ENCODE measurements at regions not wholly inside any gene's neighbourhood (a gene's known extent, or its start where the extent isn't known, plus 50 kb on each side); places are given as distances from the start of the nearest gene placed in this dataset.

DNA sequence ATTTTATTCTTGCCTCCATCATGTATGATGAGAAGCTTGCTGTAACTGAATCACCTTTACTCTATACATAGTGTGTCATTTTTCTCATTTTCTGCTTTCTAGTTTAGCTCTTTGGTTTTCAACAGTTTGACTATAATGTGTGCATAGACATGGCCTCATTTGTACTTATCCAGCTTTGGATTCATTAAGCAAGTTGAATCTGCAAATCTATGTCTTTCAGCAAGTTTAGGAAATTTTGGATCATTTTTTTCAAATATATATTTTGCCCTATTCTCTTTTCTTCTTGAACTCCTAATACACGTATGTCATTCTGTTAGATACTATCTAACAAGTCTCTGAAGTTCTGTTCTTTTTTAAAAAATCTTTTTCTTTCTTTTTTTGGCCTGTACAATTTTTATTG is 57.8 kb downstream of the PRLHR start:
- DNase-seq = no peak

DNA sequence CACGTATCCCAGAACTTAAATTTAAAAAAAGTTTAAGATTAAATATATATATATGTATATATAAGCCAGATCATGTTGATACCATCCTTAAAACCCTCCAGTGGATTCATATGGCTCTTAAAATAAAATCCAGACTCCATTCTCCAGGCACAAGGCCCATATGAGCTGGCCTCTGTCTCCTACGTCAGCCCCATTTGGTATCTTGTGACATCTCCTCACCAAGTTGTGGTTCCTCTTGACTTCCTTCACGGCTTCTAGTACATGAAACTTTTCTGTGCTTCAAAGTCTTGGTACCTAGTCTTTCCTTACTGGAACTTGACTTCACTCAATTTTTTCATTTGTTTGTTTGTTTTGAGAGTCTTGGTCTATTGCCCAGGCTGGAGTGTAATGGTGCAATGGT is 61.3 kb downstream of the PRLHR start:
- no peak for DNase-seq

DNA sequence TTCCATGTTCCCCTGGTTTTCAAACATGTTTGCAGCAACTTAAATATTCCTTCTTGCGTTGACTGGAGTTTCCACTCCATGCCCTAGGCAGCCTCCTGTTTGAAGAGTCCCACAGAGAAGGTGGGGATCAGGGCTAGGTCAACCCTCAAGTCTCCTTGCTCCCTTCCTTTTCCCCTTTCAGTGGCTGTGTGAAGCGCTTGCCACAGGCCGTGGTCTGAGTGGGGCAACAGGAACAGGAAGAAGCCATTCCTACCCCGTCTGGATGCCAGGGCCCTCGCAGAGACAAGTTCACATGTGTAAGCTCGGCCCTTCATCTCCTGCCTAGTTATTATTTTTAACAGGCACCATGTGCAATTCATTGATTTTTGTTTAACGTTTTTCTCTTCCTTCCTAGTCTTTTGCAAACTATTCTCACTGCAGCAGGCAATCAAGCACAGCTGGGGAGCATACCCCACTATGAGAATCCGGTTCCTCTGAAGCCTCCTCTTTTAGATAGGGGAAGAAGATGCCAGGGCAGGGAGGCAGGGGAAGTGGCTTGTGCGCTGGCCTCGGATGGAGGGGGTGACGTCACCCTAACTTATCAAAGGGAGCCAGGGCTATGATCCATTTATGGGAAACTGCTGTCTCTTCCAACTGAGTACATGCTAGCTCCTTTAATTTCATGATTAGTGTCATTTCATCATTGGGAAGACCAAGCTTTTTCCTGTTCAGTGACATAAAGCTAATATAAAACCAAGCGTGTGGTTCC is 64.2 kb downstream of the PRLHR start:
- DNase-seq = no peak

DNA sequence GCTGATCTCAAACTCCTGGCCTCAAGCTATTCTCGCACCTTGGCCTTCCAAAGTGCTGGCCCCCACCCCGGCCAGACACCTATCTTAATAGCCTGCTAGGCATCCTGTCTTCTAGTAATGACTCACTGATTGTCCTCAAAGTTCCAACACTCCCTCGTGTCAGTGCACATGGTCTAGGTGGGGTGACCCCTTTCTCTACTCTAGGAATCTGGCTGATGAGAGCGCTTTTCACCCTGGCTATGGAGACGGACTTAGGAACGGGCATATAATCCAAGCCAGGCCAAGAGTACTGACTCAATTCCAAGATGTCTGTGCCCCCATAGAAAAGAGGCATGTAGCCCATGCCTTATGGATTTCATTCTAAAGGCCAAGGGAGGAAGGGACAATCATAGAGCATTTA is 67.0 kb downstream of the PRLHR start:
- DNase-seq = no peak

DNA sequence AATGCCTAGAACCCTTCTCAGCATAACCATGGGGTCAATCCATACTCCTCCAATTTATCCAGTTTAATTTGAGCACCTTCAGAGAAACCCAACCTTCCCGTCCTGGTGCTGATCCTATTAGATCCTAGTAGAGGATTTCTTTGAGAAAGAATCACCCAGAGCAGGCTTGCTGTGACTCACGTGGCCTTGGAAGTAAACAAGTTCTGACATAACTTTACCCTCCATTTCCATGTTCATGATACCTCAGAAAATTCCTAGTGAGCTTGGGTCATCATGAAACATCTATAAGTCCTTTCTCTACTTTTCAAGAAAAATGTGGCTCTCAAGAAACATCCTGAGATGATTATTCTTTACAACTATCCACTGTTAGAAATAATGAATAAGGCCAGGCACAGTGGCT is 71.7 kb downstream of the PRLHR start:
- no peak for DNase-seq

DNA sequence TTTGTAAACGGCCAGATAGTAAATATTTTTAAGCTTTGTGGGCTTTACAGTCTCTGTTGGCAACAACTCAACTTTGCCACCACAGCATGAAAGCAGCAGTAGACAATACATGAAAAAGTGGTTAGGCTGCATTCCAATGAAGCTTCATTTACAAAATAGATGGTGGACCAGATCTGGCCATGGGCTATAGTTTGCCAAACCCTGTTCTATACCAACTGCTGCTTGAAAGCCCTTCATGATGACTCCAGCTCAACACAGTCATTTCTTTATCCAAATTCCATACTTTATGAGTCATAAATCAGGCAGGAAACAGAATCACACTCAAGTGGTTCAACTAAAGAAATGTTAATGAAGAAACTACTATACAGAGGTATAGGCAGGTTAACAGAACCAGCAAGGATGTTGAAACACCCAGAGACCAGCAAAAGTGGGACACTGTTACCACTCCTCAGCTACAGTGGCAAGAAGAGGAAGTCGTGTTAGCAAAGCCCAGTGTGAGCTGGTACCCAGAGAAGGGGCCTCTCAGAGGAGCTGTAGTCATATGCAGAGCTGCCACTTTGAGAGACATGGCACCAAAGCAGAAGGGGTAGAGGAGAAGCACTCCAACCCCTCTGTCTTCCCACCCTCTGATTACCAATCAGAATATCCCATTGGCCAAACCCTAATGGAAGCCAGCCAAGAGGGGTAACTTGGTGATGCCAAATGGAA is 72.5 kb downstream of the PRLHR start:
- DNase-seq = no peak

DNA sequence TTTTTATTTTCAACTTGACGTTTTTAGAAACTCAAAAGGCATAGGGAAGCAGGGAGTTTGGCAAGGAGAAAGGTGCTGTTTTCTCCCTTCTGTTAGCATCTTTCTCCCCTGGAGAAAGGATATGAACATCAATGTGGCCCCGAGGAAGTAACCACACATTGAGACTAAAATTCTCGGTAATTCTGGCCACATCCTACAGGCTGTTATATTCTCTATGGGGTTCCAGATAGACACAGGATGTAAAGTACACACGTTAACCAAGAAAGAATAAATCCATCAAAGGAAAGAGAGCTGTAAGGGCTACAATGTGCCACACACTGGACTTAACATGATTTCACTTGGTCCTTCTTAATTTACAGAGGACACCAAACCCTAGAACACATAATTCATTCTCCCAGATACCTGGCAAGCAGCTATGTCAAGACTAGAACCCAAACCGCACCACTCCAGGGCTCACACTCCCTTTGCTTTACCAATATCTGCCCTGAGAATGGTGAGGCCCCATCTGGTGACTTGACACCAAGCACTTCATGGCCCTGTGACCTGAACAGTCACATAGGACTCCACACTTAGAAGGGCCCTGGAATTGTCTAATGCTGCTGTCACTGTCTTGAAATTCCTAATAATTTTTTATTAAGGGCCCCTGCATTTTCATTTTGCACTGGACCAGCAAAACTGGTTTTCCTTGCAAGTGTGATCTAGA is 73.9 kb downstream of the PRLHR start:
- no peak for DNase-seq

DNA sequence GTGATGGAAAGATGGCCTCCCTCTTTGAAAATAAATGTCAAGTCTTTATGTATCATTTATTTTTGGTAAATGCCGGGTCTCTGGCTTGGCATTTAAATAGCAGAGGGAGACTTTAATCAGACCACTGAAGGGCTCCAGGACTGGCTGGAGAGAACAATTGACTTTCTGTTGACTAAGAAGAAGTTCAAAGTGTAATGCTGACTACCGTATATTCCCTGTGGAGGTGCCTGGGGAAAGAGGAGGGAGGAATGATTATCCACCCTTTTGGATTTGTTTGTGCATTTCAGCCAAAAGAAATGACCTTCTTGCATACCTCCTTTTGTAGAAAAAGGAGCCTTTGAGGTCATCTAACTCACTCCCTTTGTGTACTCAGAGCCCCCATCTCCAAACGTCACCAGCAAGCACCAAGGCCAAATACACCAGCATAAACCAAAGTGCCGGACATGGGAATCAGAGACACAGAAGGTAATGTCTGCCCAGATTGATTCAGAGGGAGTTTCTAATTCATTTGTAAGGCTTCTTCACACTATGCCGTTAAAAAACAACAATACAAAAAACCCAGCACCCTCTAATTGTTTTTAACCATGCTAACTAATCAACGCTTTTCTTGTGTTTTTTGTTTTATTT is 75.2 kb downstream of the PRLHR start:
- DNase-seq = no peak

DNA sequence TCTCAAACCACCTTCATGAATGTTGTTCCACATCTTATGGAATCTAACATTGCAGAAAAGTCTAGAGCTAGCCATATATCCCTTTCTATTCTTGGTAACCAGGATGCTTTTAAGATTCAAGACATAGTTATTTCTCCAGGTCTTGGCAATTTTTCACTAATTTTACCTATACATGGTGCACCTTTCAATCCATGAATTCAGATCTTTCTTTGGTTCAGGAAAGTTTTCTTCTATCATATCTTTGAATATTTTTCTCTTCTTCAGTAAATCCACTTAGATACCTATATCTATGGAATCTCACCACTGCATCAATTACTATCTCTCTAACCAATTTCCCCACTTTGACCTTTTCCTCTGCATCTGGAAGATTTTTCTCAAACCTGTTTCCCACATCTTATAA is 77.4 kb downstream of the PRLHR start:
- no peak for DNase-seq

DNA sequence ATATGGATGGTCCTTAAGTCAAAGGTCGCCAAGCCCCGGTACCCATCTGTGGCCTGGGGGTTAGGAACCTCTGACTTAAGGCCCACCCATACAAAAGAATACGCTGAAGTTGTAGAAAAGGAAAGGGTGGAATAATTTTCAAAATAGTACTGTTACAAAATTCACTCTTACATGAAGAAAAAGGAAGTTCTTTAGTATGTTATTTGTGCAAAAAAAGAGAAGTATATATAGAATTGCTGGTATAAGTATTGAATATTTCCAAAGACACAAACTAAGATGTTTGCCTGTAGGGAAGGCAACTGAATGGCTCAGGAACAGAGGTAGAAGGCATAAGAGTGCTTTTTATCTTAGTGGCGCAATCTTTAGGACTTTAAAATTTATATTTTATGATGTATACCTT is 78.7 kb downstream of the PRLHR start:
- no peak for DNase-seq

DNA sequence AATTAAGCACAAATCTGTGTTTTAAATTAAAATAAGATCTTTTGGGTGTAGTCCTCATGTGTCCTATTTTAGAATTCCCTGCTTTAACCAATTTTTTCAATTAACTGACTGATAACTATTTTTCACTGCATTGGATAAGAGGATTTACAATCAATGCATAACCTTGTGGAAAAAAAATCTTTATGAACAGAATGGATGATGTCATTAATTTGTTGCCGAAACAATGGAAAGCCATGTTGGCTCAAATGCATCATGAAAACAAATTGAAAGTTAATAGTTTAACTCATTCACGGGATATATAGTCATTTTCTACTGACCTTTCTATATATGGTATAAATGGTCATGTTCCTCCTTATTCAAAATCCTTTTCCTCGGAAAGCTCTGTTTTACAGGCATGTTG is 82.3 kb downstream of the PRLHR start:
- no peak for DNase-seq

DNA sequence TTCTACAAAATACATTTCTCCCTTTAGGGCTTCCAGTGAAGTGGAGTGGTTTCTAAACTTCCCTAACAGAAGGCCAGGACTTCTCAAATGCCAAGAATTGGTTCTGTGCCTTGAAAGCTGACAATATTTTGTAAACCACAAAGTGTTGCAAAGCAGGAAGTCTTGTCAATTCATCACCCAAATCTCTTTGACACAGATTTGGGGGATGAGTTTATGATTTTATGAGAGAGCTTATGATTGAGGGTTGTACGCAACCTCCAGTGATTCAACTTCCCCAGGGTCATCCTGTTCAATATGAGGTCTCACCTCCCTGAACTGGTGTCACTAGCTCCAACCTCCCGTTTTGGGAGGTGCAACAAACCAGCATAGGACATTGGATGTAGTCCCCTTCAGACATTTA is 83.7 kb downstream of the PRLHR start:
- DNase-seq = no peak

DNA sequence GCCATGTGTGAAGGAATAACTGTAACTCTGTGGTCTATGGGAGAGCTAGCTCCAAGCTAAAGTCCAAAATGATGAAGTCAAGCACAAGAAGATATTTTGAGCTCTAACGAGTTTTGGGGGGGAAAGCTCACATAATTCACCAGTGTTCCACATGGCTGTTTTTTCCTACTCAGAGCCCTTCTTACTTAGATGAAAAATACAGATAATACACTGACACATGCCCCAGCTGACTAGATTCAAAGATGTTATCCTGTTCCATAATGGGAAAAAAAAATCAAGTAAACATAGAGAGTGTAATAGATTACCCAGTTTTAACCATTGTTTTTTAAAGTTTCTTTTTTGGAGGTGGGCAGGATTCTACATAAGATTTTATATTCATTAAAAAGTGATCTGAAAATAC is 86.6 kb downstream of the PRLHR start:
- no peak for DNase-seq

DNA sequence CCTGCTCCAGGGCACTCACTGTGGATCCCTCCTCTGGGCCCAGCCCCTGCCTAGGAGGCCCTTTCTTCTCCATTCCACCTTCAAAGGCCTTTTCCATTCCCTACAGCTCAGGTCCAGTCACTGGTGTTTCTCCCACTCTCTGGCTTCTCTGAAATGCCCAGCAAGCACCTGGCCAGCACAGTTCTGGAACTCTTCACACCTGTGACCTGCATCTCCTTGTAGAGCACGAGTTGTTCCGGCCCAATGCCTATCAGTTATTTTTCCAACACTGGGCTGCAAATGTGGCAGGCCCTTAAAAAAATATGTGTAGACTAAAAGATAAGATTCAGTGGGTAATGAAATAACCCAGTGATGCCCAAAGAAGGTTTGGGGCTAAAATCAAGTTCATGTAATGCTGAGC is 87.1 kb downstream of the PRLHR start:
- DNase-seq = no peak

DNA sequence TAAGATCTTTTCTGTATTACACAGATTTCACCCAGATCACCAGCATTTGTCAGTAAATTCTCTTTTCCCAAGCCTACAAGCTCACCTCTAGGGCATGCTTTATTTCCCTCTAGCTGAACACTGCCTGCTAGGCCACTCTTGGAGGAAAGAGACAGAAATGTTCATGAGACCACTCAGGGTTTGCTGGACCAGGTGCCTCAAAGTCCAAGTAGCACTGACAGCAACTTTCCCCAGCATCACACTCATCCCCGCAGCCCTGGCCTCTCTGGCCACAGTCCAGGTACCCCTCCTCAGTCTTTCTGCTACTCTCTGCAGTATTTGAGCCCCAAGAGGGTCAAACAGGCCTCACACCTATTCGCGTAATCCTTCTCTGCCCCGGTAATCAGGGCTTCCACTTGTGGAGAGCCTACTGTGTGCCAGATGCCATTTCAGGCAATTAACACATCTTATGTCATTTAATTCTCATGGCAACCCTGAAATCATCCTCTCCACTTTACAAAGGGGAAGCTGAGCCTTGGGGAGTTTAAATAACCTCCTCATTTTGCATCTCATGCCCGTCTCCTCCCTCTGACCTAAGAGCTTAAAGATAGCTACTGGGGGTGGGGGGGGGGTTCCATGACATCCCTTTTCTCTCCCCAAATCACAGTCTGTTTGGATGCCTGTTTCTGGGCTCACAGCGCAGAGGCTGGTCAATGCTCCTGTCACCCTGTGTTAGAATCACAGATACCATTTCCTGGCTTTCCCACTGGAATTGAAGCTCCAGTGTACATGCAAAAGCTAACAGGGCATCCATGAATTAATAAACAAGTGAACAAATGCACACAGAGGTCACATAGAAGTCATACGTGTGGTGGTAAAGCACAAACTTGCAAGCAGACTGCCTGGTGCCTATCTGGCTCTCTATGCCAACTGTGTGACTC is 88.5 kb downstream of the PRLHR start:
- DNase-seq = no peak

DNA sequence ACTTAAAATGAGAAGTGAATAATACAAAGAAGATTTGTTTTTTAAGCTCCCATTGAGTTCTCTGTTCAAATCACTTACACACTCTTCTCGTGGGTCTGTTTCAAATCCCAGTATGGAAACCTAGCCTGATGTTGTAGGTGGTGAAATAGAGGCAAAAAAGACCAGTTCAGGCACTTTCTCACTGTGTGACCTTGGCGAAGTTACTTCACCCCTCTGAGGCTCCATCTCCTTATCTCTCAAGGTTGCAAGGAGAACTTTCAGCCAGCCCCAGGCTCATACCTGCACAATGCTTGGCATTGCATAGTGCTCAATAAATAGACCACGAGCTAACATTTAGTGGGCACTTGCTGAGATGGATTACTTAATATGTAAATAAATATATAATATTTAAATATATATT is 90.1 kb downstream of the PRLHR start:
- no peak for DNase-seq

DNA sequence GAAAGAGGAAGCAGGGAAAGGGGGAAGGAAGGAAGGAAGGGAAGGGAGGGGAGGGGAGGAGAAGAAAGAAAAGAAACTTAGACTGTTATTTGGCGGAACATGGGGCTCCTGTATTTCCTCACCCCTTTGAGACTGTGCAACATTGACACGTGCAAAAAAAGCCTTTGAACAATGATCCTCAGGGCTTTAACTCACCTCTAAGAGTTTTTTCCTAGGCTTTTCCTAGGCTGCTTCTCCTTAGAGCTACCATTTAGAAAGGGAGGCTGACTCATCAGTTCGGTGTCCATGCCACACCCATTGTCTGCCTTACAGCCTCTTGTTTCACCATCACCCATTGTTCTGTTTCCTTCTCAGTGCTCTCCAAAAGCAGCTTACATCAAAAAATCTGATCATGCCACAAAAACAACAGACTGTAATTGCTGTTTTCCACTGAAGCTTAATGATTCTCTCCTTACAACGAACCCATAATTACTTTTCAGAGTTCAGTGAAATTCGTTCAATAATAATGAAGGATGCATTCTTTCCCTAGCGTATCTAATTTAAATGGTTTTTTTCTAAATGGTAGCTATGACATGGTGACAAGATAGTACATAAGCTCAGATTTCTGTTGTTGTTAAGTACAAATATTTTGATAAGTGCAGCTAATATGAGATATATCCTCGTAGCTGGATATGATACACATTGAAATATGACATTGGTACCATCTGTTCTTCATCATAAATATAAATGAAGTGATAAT is 90.8 kb downstream of the PRLHR start:
- no peak for DNase-seq

DNA sequence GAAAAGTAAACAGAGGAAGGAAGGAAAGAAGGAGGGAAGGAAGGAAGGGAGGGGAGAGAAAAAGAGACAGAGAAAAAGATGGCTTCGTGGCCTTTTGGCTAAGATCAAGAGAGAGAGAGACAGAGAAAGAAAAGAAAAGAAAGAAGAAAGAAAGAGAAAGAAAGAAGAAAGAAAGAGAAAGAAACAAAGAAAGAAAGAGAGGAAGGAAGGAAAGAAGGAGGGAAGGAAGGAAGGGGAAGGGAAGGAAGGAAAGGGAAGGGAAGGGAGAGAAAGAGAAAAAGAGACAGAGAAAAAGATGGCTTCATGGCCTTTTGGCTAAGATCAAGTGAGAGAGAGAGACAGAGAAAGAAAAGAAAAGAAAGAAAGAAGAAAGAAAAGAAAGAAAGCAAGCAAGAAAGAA is 91.4 kb downstream of the PRLHR start:
- no peak for DNase-seq

DNA sequence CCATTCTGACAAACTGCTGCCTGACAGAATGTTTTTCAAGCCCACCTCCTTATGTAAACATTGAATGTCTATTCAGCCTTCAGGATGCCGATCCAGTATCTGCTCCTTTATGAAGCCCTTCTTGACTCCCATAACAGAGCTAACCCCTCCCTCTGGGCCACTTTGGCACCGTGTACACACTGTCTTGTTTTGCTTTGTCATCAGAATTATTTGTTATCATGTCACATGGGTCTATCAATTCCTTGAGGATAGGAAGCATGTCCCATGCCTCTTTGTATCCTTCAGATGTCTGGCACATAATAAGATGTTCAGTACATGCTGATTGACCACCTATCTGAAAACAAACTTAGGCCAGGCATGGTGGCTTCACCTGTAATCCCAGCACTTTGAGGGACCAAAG is 92.3 kb downstream of the PRLHR start:
- no peak for DNase-seq

DNA sequence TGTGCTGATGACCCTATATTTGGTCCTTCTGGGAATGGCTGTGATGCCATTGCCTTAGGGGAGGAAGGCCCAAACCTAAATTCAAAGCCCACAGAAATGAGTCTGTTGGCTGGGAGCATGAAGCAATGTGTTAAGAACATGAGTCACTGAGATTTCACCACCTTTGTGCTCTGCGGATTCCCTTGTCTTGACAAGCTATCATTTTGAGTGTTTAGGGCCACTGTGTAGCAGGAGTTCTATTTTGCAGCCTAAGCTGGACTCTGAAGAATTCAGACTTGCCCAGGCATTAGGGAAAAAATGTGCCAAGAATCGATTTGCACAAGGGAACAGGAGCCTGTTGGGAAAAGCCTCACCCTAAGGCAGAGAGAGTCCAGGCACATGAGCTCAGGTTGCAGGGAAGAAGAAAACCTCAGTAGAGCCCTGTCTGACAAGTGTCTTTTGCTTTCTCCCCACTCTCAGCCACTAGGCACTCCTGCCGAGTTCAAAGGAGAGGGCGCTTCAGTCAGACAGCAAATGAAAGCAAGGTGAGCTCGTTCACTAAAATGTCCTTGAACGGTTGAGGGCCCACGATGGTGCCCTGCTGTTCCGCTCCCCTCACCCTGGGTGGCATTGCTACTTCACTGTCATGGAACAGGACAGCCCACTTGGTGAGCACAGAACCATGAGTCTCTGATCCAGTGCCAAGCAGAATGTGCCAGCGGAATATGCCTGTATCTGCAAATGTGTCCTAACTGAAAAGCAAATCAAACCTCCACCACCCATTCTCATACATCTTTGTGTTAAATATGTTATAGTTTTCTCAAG is 93.6 kb downstream of the PRLHR start:
- no peak for DNase-seq

DNA sequence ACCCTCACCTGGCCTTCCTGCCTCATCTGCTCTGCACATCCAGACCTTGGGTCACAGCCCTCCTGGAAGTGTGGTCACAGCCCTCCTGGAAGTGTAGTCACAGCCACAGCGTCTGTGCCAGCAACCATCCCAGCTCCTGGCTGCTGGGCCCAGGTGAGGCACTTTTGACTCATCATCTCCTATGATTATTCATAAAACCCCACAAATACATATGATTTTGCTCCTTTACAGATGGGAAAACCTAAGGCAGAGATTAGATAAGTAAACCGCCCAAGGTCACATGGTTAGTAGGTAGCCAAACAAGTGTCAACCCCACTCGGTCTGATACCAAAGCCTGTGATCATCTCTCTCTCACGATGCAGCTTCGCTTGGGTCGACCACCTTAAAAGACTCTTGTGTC is 94.3 kb downstream of the PRLHR start:
- no peak for DNase-seq
